Stimulated activated CD4-positive, alpha-beta T cell treated with anti-CD3 and anti-CD28 coated beads, Interleukin-1b, Interleukin-23, amount 100 ng/mL, for 1 hour (primary cell): ENCODE measurements at regions not wholly inside any gene's neighbourhood (a gene's known extent, or its start where the extent isn't known, plus 50 kb on each side); places are given as distances from the start of the nearest gene placed in this dataset.
"Not testable (repeated sequence)": the region's sequence is repeated elsewhere in the genome, so short reads cannot be mapped to it uniquely, and the experiment has no call there.

Experiments used
- DNase-seq, 2 donors: peaks; one replicate each; pipeline ENCODE4 v3.0.0-alpha.2; 2020; ENCODE audit warnings: low read depth in 2 of 2

- DNase-seq = no peak
Measured at GRCh38 chr1:212495766-212496494, 63.2 kb downstream of the NENF start.

GRCh38 chr1:212496682-212497081 is 64.0 kb downstream of the NENF start:
- DNase-seq = no peak

- DNase-seq = no peak
Measured at GRCh38 chr1:212497553-212497952, 64.8 kb downstream of the NENF start.

- DNase-seq = no peak
Measured at GRCh38 chr1:212498283-212499040, 65.7 kb downstream of the NENF start.

GRCh38 chr1:212500351-212500750 is 67.6 kb downstream of the NENF start:
- DNase-seq = no peak

- no peak for DNase-seq
Measured at GRCh38 chr1:212500983-212501382, 68.3 kb downstream of the NENF start.

- DNase-seq = no peak
Measured at GRCh38 chr1:212503714-212504113, 71.0 kb downstream of the NENF start.

- no peak for DNase-seq
Measured at GRCh38 chr1:212504171-212504803, 71.6 kb downstream of the NENF start.

- no peak for DNase-seq
Measured at GRCh38 chr1:212506666-212507065, 73.9 kb downstream of the NENF start.

GRCh38 chr1:212507369-212507768 is 74.6 kb downstream of the NENF start:
- no peak for DNase-seq

GRCh38 chr1:212512816-212513559 is 80.3 kb downstream of the NENF start:
- no peak for DNase-seq

- DNase-seq = no peak
Measured at GRCh38 chr1:212513586-212513985, 80.9 kb downstream of the NENF start.

- no peak for DNase-seq
Measured at GRCh38 chr1:212514056-212514614, 81.4 kb downstream of the NENF start.

- DNase-seq = no peak
Measured at GRCh38 chr1:212514782-212515181, 82.1 kb downstream of the NENF start.

GRCh38 chr1:212515329-212515760 is 82.6 kb downstream of the NENF start:
- DNase-seq = no peak

GRCh38 chr1:212516012-212516411 is 83.3 kb downstream of the NENF start:
- DNase-seq = not testable (repeated sequence)

GRCh38 chr1:212518188-212519054 is 85.7 kb downstream of the NENF start:
- no peak for DNase-seq

GRCh38 chr1:212519131-212519530 is 86.4 kb downstream of the NENF start:
- no peak for DNase-seq

- no peak for DNase-seq
Measured at GRCh38 chr1:212520299-212520698, 87.6 kb downstream of the NENF start.

- no peak for DNase-seq
Measured at GRCh38 chr1:212520746-212521145, 87.8 kb upstream of the ATF3 start.
